ENCODE measurements at regions not wholly inside any gene's neighbourhood (a gene's known extent, or its start where the extent isn't known, plus 50 kb on each side); places are given as distances from the start of the nearest gene placed in this dataset.

DNA sequence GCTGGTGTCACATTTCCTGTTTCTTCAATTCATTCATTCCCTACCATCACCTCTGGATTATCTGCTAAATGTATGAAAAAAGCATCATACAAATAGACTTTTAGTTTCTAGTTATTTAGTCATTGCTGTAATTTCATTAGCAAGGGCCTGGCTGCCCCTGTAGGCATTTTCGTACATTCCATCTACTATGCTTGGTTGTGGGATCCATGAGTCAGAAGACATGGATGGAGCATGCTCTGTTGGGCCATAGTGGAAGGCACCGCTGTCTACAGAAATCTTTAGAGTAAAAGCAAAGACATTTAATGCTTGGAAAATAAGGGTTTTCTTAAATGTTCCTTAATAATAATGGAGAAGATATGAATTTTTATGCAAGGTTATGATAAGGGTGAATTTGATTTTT lies 324.8 kb upstream of the MEIS1 start:
- no peaks in the 10 kb centered on the region for H3K27me3 ChIP-seq
- H3K36me3 ChIP-seq, result no peaks in the 10 kb centered on the region
- no peaks in the 10 kb centered on the region for H3K4me1 ChIP-seq
- TF ChIP-seq, protein P1, sequence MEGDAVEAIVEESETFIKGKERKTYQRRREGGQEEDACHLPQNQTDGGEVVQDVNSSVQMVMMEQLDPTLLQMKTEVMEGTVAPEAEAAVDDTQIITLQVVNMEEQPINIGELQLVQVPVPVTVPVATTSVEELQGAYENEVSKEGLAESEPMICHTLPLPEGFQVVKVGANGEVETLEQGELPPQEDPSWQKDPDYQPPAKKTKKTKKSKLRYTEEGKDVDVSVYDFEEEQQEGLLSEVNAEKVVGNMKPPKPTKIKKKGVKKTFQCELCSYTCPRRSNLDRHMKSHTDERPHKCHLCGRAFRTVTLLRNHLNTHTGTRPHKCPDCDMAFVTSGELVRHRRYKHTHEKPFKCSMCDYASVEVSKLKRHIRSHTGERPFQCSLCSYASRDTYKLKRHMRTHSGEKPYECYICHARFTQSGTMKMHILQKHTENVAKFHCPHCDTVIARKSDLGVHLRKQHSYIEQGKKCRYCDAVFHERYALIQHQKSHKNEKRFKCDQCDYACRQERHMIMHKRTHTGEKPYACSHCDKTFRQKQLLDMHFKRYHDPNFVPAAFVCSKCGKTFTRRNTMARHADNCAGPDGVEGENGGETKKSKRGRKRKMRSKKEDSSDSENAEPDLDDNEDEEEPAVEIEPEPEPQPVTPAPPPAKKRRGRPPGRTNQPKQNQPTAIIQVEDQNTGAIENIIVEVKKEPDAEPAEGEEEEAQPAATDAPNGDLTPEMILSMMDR (IDR thresholded peaks at IDR 0.05), result no peak
- DNase-seq (no peak), ATAC-seq (no peak)
- H3K27ac ChIP-seq, result no peak overlapping the region
- intact Hi-C loops (cut with DNase I), result no loop called here
- no peak overlapping the region for H3K4me3 ChIP-seq
- H3K9me3 ChIP-seq, result no peaks in the 10 kb centered on the region

DNA sequence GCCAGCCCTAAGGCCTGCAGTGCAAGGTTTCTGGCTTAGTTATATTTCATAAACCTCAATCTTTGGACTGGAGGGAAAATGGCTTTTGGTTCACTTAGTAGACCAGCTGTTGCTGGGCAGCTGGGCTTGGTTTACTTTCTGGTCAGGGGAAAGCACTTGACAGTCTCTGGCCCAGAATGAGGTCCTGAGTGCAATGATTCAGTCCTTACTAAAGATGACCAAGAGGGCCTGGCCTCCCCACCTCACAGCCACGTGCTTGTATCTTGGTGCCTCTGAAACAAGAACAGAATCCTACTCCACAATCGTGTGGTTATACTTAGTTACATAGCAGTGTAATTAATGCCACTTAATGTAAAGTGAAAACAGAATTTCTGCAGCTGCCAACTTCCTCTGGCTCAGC lies 325.5 kb upstream of the MEIS1 start:
- Histone ChIP-seq H3K4me1 (no peaks in the 10 kb centered on the region), H3K27me3 (no peaks in the 10 kb centered on the region), H3K36me3 (no peaks in the 10 kb centered on the region), H3K9me3 (no peaks in the 10 kb centered on the region), H3K27ac (no peak overlapping the region), H3K4me3 (no peak overlapping the region)
- intact Hi-C loops (cut with DNase I), result no loop called here
- ATAC-seq (no peak), DNase-seq (no peak)
- TF ChIP-seq, protein P1 (IDR thresholded peaks at IDR 0.05), result no peak

DNA sequence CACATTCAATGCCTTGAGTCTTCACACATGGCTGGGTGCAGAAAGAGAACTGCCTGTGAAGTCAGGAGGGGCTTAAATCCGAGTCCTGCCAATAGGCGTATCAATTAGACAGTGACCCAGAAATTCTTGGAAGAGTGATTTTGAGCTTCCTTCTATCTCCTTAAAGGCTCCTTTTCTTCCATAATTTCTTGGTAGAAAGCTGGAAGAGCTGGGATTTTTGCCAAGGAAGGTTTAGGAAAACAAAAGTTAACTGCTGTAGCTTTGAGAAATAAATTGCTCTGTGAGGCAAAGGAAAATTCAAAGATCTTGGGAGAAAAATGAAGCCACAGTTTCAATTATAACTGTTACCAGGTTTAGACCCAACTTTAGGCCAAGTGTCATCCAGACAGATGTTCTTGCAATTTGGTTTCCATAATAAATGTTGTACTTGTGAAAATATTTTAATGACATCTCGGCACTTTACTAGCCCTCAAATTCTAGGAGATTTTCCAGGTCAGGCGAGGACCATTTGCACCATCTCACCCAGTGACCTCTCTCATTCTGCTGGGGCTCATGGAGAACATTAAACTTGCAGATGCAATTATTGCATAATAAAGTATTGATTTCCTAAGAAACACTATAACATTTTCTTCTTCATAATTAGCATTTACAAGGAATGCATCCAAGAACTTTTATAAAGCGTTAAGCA lies 329.7 kb upstream of the MEIS1 start:
- H3K4me3 ChIP-seq, result no peak overlapping the region
- H3K4me1 ChIP-seq, result no peaks in the 10 kb centered on the region
- no peaks in the 10 kb centered on the region for H3K36me3 ChIP-seq
- no peaks in the 10 kb centered on the region for H3K27me3 ChIP-seq
- no peak for ATAC-seq
- H3K9me3 ChIP-seq, result no peaks in the 10 kb centered on the region
- DNase-seq, result no peak
- TF ChIP-seq, protein P1 (IDR thresholded peaks at IDR 0.05), result no peak
- H3K27ac ChIP-seq, result no peak overlapping the region
- intact Hi-C loops (cut with DNase I), result no loop called here

DNA sequence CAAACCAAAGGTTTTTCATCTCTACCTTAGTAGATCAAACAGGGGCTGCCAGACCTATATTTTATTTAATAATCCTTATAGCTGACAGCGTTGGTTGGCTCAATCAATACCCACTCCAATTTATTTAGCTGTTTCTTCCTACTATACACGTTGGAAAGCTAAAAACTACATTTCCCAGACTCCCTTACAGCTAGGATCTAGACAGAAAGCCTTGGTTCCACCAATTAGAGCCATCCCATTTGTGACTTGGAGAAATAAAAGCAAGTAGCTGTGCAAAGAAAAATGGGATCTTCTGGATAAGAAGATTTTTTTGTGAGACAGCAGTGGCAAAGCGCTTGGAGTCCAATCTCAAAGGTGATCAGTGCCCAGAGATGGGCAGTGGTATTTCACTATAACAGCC lies 331.3 kb upstream of the MEIS1 start:
- no peak for ATAC-seq
- TF ChIP-seq, protein P1 (IDR thresholded peaks at IDR 0.05), result no peak
- no peaks in the 10 kb centered on the region for H3K9me3 ChIP-seq
- H3K27ac ChIP-seq, result no peak overlapping the region
- H3K27me3 ChIP-seq, result no peaks in the 10 kb centered on the region
- DNase-seq, result no peak
- H3K36me3 ChIP-seq, result no peaks in the 10 kb centered on the region
- no peaks in the 10 kb centered on the region for H3K4me1 ChIP-seq
- intact Hi-C loops (cut with DNase I), result no loop called here
- no peak overlapping the region for H3K4me3 ChIP-seq

DNA sequence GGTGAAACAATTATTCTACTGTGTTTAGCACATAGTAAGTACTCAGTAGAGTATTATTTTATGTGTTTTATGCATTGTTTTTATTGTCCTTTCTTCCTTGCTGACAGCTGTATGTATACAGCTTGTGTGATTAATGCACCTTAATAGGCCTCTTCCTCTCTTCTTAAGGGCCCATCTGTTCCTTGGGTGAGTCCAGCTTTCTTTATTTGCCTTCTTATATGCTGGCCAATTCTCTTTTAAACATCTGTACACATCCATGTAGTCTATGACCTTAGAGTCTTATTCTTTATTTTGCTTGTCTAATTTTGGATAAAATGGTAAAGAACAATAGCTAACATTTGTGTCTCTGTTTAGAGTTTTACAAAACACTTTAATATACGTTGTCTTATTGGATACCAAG lies 333.7 kb upstream of the MEIS1 start:
- intact Hi-C loops (cut with DNase I), result no loop called here
- TF ChIP-seq, protein P1 (IDR thresholded peaks at IDR 0.05), result no peak
- ATAC-seq, result no peak

More for the DNA sequence above, 333.7 kb upstream of the MEIS1 start:
- H3K4me1 ChIP-seq, result no peaks in the 10 kb centered on the region
- H3K4me3 ChIP-seq, result no peak overlapping the region
- H3K27me3 ChIP-seq, result no peaks in the 10 kb centered on the region
- no peak for DNase-seq
- no peak overlapping the region for H3K27ac ChIP-seq
- no peaks in the 10 kb centered on the region for H3K9me3 ChIP-seq
- H3K36me3 ChIP-seq, result no peaks in the 10 kb centered on the region

Measured in upper lobe of right lung (tissue), 1 donor.